Osteoblast (primary cell): ENCODE measurements at regions not wholly inside any gene's neighbourhood (a gene's known extent, or its start where the extent isn't known, plus 50 kb on each side); places are given as distances from the start of the nearest gene placed in this dataset.
A peak's percentile ranks its signal among the peaks of the same experiment; 100 is the strongest.
"Not testable (repeated sequence)": the region's sequence is repeated elsewhere in the genome, so short reads cannot be mapped to it uniquely, and the experiment has no call there.

Experiments
- DNase-seq: peaks from one replicate; pipeline ENCODE4 v3.0.0; 2011; ENCODE audit warnings: low spot score, mixed read lengths; ENCODE audit not compliant: insufficient read length; ENCODE audit errors: missing footprints
- H2AFZ ChIP-seq: 2 replicates; pipeline ENCODE4 v1.6.0; 2011; ENCODE audit warnings: mild to moderate bottlenecking, low read length
- H3K27ac ChIP-seq: 2 replicates; pipeline ENCODE4 v1.5.1; 2011; ENCODE audit warnings: mild to moderate bottlenecking, low read depth, low read length, moderate library complexity
- H3K27me3 ChIP-seq: 2 replicates; pipeline ENCODE4 v1.6.0; 2012; ENCODE audit warnings: mild to moderate bottlenecking, control low read depth, inconsistent platforms, low read length, moderate library complexity; ENCODE audit not compliant: insufficient read depth
- H3K36me3 ChIP-seq: 2 replicates; pipeline ENCODE4 v1.5.1; 2011; ENCODE audit warnings: mild to moderate bottlenecking, low read length, control low read depth, moderate library complexity; ENCODE audit not compliant: insufficient read depth
- H3K4me1 ChIP-seq: 2 replicates; pipeline ENCODE4 v1.5.1; 2011; ENCODE audit warnings: mild to moderate bottlenecking, low read length, control low read depth, moderate library complexity; ENCODE audit not compliant: insufficient read depth
- H3K4me2 ChIP-seq: 2 replicates; pipeline ENCODE4 v1.6.0; 2011; ENCODE audit warnings: mild to moderate bottlenecking, low read length; ENCODE audit not compliant: insufficient read depth
- H3K4me3 ChIP-seq: fragments of 200-600 bp; sonication (generic); 3 replicates; pipeline ENCODE4 v1.5.1; 2012; ENCODE audit warnings: mild to moderate bottlenecking, low read length, inconsistent platforms; ENCODE audit not compliant: insufficient read depth
- H3K79me2 ChIP-seq: 2 replicates; pipeline ENCODE4 v1.6.0; 2012; ENCODE audit warnings: mild to moderate bottlenecking, low read length, control low read depth, inconsistent platforms; ENCODE audit not compliant: insufficient read depth
- H3K9me3 ChIP-seq: 2 replicates; pipeline ENCODE4 v1.5.1; 2011; ENCODE audit warnings: low read depth, low read length, control low read depth
- H4K20me1 ChIP-seq: 2 replicates; pipeline ENCODE4 v1.6.0; 2012; ENCODE audit warnings: mild to moderate bottlenecking, low read length, control low read depth; ENCODE audit not compliant: insufficient read depth
- CTCF ChIP-seq: IDR thresholded peaks from 2 replicates; pipeline ENCODE4 v1.5.1; 2011; ENCODE audit warnings: mild to moderate bottlenecking, low read depth, low read length, moderate library complexity; ENCODE audit errors: extremely low read depth

DNA sequence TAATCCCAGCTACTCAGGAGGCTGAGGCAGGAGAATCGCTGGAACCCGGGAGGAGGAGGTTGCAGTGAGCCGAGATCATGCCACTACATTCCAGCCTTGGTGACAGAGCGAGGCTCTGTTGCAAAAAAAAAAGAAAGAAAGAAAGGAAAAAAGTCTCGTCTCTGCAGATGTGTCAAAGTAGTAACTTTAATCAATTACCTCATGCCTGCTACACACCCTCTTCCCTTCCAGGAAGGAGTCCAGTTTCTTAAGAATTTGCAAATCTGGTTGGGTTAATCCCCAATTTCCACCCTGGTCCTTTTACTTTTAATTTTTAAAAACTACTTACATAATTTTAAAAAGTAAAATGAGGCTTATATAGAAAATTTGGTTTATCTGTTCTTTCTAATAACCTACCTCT, 234.5 kb upstream of the KITLG start:
- no peaks in the 10 kb centered on the region for H4K20me1 ChIP-seq
- H3K9me3 ChIP-seq, result no peaks in the 10 kb centered on the region
- TF ChIP-seq CTCF, result no peak
- no peak for DNase-seq
- H3K36me3 ChIP-seq, result no peaks in the 10 kb centered on the region
- no peak overlapping the region for H3K4me3 ChIP-seq
- H3K79me2 ChIP-seq, result no peaks in the 10 kb centered on the region
- no peak overlapping the region for H3K4me2 ChIP-seq
- H2AFZ ChIP-seq, result no peak overlapping the region
- H3K4me1 ChIP-seq, result no peaks in the 10 kb centered on the region
- no peaks in the 10 kb centered on the region for H3K27me3 ChIP-seq
- no peak overlapping the region for H3K27ac ChIP-seq

DNA sequence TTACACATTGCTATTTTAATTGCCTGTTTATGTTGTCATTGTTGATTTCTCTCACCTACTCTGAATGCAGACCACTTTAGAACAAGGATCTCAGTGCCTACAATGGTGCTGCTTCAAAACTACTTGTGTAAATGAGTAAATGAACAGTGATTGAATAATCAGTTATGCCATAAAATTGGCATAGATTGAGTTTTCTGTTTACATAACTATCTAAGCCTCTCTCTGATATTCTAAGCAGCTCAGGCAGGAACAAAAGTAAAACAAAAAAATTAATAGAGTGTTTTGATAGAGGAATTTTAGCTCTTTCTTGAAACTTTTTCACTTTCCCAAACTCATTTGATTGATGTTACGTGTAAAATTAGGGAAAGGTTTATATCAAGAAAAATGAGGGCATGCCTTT, 232.3 kb upstream of the KITLG start:
- DNase-seq, result no peak
- Histone ChIP-seq H3K27ac (no peak overlapping the region), H3K36me3 (no peaks in the 10 kb centered on the region), H3K9me3 (no peaks in the 10 kb centered on the region), H3K79me2 (no peaks in the 10 kb centered on the region), H2AFZ (no peak overlapping the region), H3K4me3 (no peak overlapping the region), H3K4me2 (no peak overlapping the region), H4K20me1 (no peaks in the 10 kb centered on the region), H3K4me1 (no peaks in the 10 kb centered on the region), H3K27me3 (no peaks in the 10 kb centered on the region)
- TF ChIP-seq CTCF, result no peak

DNA sequence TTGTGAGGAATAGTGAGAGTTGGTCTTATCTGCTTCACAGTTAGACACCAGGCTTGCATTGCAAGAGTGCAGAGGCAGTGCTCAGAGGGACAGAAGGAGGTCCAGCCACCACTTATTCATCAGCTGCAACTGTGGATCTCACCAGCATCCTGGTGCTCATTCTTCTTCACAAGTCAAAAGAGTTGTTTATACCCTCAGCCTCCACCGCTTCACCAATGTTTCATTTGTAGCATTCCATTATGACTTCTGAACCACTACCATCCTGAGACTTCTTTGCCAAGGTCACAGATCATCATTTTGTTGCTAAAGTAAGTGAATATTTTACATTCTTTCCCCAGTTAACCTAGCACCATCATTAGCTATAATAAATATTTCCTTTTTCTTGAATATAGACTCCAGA, 230.5 kb upstream of the KITLG start:
- no peak for TF ChIP-seq CTCF
- H3K27me3 ChIP-seq, result no peaks in the 10 kb centered on the region
- no peak overlapping the region for H3K4me3 ChIP-seq
- DNase-seq, result no peak
- H3K27ac ChIP-seq, result no peak overlapping the region
- no peak overlapping the region for H2AFZ ChIP-seq
- H4K20me1 ChIP-seq, result no peaks in the 10 kb centered on the region
- no peaks in the 10 kb centered on the region for H3K79me2 ChIP-seq
- no peaks in the 10 kb centered on the region for H3K9me3 ChIP-seq
- no peak overlapping the region for H3K4me2 ChIP-seq
- no peaks in the 10 kb centered on the region for H3K4me1 ChIP-seq
- H3K36me3 ChIP-seq, result no peaks in the 10 kb centered on the region

- not testable (repeated sequence) for H2AFZ ChIP-seq, H3K27ac ChIP-seq, H3K36me3 ChIP-seq, H3K4me1 ChIP-seq, H3K4me3 ChIP-seq, DNase-seq, H3K4me2 ChIP-seq, H3K9me3 ChIP-seq, H3K79me2 ChIP-seq, H4K20me1 ChIP-seq, H3K27me3 ChIP-seq
These were observed 229.6 kb upstream of the KITLG start for GRCh38 chr12:88809841-88810240.

DNA sequence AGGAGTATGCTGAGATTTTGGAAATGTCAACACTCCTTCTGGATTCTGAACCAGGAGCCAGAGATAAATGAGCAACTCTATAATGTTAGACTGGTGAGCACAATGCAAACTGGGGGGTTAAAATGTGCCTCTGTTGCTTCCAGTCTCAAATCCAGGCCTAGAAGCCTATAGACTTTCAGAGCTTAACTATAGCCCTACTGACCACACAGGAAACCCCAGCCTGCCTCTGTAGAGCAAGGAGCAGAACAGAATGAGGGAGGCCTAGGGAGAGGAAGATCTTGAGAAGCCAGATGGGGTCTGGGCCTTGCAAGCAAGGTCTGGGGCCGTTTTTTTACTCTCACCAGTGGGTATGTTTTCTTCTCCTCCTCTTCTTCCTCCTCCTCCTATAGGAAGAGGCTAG, 225.4 kb upstream of the KITLG start:
- H3K4me2 ChIP-seq, result no peak overlapping the region
- no peak for DNase-seq

More for the DNA sequence above, 225.4 kb upstream of the KITLG start:
- no peak for TF ChIP-seq CTCF
- Histone ChIP-seq H3K36me3 (no peaks in the 10 kb centered on the region), H3K27me3 (no peaks in the 10 kb centered on the region), H3K27ac (no peak overlapping the region), H3K79me2 (no peaks in the 10 kb centered on the region), H3K4me1 (no peaks in the 10 kb centered on the region), H3K4me3 (no peak overlapping the region), H4K20me1 (no peaks in the 10 kb centered on the region), H2AFZ (peak overlapping the region; percentile 82), H3K9me3 (no peaks in the 10 kb centered on the region)
